HG03469 (cell line): ENCODE measurements at regions not wholly inside any gene's neighbourhood (a gene's known extent, or its start where the extent isn't known, plus 50 kb on each side); places are given as distances from the start of the nearest gene placed in this dataset.

Source experiments
- ATAC-seq: cut with Tn5 transposase; IDR thresholded peaks from one replicate; pipeline ENCODE4 v1.9.1; 2021; ENCODE audit warnings: mild to moderate bottlenecking, moderate library complexity, moderate number of reproducible peaks; ENCODE audit not compliant: unreplicated experiment

DNA sequence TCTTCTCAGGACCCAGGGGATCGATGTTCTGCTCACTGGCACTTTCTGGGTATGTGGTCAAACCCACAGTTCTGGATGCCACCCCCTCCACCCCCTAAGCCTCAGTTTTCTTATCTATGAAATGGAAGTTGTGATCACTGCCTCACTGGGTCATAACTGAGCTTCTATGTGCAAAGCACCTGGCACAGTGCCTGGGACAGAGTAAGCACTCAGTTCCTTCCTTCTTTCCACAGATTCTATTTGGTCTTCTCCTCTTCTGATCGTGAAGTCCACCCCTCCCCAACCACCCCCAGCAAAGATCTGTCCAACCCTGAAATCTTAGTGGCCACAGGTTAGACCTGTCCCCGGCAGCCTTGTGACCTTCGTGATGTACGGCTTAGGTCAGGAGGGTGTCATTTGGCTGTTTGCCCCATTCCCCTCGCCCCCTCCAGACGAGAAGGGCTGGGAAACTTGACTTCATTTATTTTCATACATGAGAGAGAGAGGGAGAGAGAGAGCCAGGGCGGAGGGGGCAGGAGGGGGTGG, 181.4 kb downstream of the FGF18 start:
- ATAC-seq, result no peak

DNA sequence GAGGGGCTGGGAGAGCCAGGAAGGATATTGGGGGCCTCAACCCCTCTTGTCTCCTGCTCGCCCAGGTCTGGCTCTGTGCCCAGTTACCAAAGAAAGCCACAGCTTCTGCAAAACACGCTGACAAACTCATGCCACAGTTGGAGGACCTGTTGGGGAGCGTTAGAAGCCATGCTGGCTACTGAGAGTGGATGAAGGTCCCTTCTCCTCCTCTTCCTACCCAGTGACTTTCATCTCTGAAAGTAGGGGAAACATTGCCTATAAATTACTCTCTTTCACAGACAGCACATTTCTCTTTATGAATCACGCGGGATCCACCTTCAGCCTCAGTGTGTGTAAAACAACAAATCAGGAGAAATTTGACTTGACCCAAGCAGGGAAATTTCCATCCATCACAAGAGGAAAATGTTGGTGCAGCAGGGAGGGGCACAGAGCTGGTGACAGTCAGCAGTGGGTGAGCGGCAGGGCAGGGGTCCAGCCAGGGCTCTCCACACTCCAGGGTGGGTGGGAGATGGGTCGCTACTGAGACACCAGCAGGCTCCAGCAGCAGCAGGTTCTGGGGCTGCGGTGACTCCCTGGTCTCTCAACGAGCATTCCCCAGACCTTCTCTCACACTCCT, 181.9 kb downstream of the FGF18 start:
- ATAC-seq, result no peak

DNA sequence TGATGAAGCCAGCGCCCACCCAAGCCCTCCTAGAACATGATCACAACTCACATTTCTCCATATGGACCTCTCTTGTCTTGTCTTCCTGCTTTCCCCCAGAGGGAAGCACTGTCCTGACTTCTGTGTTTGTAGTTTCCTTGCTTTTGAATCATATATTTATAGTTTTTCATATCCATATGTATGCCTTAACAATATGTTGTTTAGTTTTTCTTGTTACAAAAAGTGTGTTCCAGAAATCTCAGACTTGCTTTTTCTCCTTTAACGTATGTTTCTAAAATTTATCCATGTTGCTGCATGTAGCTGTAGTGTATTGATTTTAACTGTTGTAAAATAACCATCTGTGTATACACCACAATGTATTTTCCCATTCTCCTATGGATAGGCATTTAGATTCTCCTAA, 182.0 kb upstream of the SMIM23 start:
- ATAC-seq, result no peak

DNA sequence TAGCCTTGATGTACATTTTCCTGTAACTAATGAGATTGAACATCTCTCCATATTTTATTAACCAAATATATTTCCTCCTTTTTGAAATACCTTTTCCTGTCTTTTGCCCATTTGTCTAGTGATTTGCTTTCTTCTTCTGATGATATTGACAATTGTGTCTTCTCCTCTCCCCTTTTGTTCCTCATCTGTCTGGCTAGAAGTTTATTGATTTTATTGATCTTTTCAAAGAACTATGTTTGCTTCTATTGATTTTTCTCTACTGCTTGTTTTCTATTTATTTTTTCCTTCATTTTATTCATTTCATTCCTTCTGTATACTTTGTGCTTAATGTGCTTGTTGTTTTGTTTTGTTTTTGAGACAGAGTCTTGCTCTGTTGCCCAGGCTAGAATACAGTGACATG, 181.4 kb upstream of the SMIM23 start:
- no peak for ATAC-seq

DNA sequence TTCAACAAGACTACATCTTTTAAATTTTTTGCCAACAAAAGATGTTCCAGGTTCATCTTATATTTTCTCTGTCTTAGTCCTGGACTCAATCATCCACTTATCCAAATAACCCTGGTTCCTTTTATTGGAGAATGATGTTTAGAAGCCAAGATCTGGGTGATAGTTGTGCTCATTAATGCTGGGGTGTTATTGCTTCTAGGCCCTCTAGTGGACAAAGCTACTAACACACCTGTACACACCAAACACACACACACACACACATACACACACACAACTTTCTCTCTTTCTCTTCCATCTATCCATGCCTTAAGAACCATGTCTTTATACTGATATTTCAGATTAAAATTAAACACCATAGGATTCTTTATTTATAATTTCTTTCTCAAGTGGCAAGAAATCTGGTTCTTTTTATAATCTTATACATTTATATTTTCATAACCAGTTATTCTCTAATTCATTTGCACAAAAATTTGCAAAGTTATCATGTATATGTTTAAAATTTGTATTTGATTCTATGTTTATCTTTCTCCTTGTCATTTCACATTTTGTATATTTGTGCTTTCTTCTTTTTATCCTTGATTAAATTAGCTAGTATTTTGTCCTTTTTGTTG, 179.1 kb upstream of the SMIM23 start:
- no peak for ATAC-seq

DNA sequence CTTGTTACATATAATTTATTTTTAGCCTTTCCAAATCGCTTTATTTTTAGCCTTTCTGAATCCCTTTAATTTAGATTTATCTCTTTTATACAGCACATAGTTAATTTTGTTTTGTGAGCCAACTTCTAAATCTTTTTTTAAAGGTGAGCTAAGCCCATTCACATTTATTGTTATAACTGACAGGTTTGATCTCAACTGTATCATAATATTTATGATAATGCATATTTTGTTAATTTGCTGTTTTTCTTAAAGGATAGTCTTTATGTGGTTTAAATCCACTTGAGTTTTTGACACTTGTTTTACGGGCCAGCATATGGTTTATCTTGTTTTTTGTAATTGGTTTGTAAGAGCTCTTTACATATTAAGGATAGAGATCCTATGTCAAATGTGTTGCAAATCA, 177.8 kb upstream of the SMIM23 start:
- no peak for ATAC-seq

DNA sequence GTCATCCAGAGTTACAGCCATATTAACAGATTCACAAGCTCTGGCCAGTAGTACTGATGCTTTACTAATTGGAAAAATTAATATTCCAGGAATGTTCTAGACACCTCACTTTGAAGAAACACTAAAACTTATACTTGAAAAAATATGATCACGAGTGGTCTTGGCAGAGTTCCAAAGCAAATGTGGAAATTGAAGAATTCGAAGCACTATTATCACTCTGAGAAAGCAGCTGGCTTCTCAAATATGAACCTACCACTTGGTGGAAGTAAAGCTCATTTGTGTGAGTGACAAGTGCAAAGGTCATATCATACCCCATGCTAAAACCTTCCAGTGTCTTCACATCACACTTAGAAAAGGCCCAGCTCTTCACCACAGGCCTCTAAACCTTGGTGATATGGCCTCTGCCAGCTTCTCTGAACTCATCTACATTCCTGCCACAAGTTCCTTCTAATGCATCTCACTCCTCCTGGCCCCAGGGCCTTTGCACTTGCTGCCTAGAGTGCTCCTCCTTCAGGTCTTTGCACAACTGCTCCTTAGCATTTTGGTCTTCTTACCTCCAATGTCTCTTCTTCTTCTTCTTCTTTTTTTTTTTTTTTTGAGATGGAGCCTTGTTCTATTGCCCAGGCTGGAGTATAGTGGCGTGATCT, 175.7 kb upstream of the SMIM23 start:
- no peak for ATAC-seq

DNA sequence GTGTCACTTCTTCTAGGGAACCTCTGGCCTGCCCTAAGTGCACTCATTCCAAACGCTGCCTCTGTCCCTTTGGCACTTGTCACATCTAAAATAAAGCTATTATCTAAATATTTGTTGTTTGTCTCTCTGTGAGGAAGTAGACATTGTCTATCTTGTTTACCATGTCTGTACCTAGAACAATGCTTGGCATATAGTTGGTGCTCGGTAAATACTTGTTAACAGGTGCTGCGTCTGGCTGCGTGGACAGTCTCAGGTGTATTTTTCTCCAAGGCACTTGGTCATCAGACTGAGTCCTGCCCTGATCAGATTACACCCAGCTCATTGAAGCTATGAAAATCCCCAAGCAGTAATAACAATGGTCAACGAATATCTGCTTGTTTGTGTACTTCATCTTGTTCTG, 174.9 kb upstream of the SMIM23 start:
- no peak for ATAC-seq

DNA sequence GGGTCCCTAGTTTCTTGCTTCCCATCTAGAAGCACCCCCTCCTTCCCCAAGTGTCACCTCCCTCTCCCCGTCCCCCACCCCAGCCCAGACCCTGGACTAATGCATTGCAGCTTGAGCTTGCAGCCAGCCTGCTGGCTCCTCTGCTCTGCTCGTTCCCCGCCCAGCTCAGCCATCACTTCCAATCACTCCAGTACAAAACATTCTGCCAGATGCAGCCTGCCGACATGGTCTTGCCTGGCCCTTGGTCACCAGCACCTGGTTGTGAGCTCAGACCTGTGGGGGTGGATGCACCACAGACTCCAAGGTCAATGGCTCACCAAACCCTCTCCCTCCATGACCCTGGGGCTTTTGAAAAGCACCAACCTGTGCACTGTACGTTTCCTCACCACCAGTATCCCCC, 172.9 kb upstream of the SMIM23 start:
- no peak for ATAC-seq

DNA sequence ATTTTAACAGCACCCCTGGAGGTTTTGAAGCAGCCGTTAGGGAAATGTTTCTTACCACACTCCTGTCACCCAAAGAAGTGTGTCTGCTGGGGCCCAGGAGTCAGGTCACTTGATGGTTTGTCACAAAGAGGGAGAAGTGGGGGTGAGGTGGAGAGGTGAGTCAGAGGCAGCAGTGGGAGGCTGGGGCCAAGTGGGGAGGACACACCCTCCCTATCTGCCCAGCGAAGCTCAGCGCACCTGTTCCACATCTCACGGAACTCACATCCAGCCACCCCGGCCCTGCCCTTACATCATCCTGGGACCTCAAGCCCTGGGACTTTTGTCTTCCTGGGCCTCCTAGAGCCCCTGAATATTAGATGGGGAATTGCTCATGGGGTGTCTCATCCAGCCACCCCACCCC, 171.1 kb upstream of the SMIM23 start:
- ATAC-seq, result no peak

DNA sequence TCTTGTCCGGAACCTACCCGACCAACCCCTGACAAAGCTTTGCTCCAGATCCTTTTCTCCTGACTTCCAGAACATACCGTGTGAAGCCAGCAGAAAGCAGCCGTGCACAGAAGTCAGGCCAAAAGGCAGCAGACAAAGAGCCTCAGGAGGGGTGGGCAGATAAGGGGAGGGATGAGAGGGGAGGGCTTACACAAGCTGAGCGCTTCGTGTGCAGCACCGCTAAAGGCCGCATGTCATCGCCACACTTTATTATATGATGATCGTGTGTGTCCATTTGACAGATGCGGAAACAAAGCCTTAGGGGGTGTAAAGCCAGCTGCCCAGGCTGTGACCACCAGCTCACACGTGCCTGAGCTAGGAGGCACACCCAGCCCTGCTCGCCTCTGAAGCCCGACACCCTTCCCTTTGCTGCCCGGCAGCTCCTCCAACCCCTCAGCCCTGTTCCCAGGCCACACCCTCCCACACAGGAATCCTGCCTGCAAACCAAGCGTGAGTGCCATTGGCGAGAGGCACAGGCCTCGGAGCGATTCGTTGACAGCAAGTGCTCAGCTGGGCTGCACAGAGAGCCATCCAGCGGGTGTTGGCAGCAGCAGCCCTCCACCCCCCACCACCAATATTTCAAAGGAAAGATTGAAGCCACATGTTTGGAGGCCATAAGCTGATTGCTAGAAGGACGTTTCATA, 170.5 kb upstream of the SMIM23 start:
- no peak for ATAC-seq

DNA sequence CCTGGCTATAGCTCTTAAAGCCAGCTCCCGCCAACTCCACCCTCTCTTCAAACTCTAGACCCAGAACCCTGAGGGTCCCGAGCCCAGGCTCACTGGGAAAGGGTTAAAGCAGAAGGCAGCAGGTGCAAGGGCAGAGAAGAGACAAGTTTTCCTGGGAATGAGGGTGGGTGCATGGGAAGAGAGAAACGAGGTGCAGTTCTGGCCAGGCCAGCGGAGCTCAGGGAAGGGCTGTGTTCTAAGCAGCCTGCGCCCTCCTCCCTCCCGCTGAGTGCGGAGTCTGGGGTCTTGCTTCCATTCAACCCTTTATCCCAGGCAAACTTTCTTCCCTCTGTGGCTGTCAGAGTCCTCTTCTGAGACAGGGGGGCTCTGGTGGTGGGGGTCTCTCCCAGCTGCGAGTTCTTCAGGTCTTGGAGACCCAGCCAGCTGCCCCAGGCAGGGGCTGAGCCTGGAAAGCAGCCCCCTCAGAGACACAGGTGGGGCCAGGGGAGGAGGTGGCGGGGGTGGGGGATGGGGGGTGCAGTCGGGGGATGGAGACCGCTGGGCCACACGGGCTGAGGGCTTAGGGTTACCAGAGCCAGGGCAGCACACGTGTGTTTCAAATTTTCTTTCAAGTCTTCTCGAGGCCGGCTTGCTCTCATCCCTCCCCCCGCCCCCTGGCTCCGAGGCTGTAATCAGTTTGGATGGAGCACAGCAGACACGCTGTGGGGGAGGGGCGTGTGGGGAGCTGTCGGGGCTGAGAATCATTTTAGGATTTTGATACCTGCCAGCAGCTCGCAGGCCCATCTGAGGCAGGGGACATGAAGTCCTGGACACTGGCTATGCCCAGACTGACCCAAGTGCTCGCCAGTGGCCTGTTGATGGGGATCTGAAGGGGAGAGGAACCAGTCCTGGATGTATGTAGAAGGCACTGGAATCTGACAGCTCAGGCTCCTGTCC, 169.6 kb upstream of the SMIM23 start:
- no peak for ATAC-seq

DNA sequence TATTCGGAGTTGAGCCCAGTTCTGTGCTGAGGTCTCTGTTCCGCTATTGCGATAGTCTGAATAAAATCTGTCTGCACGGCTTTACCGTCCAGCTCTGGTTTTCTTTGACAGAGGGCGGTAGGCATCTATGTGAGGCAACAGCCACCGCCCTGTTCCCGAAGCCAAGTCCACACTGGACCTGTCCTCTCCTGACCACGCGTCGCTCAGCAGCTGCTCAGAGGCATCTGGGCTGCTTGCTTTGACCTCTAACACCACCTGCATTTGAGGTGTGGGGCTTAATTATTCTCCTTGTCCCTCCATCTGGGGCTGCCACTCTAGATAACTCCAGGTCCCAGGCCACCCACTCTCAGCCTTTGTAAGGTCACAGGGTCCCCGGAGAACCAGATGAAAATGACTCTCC, 168.4 kb upstream of the SMIM23 start:
- ATAC-seq, result no peak

DNA sequence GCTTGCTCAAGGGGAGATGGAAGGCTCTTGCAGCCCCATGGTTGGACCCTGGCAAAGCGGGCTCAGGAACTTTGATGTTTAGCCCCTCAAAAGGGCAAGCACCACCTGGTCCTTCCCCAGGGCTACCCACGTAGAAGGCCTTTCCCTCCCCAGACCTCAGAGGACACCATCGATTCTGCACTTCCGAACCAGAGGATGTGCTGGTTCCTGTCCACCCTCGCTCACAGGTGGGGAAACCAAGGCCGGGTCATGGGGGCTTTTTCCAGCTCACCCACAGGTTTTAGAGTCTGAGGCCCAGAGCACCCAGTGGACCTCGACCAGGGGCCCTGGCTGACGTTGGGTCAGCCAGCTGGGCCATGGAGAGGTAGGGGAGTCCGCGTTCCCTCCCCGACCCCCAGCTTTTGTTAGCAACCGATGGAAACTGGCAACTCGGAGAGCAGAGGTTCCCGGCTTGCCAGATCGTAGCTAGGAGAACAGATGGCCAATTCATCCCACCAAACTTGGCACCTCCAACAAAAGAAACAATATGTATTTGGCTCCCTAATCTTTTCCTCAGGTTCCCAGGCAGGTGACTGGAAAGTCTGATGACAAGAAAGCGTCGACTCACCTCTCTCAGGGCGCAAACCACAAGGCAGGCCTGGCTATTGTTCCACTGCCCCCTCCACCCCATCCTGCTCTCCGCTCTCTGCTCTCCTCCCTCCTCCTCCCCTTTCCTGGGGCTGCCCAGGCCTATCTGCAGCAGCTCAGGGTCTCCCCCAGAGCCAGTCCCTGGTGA, 167.6 kb upstream of the SMIM23 start:
- ATAC-seq, result no peak

DNA sequence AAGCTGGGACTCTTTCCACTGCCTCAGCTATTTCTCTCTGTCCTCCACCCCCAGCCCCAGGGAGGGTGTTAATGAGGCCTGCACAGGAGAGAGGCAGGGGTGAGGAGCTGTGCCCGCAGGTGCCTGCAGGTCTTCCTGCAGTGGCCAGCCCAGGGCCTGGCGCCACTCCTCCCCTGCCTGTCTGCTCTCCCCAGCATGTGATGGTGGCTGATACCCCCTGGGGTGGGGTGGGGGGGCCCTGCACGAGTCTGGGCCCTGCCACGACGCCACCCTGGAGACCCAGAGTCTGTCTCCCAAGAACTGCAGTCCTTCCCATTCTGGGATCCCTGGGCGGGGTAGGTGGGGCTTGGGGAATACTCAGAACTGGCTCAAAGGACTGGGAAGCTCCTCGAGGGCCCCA, 166.4 kb upstream of the SMIM23 start:
- no peak for ATAC-seq

DNA sequence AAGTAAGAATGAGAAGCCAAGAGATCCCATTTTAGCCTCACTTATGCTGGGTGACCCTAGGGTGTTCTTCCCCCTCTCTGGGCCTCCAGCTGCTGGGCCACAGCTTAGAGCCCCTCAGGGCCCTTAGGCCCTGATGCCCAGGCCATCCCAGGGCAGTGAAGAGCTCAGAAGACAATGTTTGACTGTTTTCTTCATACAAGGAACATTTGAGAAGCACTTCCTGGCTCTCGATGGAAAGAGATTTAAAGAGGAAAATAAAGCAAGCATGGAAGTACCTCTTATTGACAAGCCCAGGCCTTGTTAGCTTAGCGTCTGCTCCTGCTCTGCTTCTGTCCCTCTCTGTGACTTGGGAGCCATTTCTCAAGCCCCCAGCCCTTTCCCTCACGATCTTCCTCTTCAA, 165.9 kb upstream of the SMIM23 start:
- no peak for ATAC-seq

DNA sequence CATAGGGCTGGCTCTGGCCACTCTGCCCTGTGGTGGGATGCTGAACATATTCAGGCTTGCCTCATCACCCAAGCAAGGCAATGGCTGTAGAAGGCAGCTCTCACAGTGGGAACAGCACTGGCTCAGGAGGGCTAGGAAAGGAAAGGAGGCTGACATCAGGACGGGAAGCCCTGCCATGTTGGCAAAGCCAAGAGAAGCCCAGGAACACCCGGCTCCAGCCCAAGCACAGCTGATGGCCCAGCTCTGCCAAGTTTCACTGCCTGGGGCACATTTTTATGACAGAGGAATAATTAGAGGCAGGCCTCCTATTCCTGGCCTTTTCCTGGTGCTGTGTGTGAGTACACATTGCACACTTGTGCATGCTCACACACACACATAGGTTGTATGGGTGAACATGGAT, 163.6 kb upstream of the SMIM23 start:
- ATAC-seq, result no peak

DNA sequence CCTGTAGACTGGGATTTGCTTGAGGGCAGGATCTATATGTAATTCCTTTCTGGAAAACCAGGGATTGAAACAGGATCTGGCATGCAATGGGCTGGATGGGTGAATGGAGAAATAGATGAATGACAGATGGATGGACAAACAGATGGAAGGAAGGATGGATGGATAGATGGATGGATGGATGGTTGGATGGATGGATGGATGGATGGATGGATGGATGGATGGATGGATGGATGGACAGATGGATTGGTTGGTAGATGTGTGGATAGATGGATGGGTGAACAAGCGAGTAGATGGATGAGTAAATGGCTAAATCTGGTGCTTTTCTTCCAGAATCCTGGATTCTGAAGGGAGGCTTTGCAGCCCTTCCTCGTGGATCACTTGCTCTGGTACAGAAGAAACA, 162.5 kb upstream of the SMIM23 start:
- ATAC-seq, result no peak

DNA sequence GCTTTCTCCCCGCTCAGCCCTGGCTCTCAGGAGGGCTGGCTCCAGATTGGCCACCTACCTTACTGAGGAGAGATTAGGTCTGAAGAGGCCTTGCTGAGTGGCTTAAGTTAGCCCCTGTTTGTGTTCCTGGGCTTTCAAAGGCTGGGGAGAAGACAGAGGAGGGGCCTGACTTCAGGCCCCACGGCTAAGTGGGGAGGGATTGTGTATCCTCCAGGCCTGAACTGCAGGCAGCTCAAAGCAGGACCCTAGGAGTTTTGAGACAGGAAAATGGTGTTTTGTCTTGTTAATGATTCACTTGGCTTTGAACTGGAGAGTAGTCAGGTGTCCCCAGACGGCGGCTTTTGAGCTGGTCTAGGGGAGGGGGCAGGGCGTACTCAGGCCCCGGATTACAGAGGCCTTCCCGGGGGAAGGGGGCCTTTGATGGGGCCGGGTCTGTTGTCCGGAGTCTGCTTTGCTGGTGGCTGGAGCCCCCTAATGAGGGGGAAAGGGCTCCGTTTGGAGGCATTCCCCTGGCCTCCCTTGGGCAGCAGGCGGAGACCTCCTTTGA, 162.0 kb upstream of the SMIM23 start:
- ATAC-seq, result no peak

DNA sequence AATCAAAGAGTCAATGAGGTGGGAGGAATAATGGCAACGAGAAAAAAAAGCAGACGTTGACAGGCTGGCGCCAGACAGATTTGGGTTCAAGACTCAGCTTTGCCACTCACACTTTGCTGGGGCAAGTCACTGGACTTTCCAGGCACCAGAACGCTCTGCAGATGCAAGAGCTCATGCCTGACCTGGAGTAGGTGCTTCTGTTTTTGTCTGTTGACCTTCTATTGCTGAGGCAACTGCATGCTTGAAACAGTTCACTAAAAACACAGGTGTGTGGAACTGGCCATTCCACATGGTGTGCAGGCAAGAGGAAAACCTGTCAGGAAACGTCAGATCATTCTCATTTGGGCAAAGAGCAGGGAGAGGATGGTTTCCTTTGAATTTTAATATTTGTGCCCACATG, 161.2 kb upstream of the SMIM23 start:
- no peak for ATAC-seq
